G401.6 (cell line): ENCODE measurements at regions not wholly inside any gene's neighbourhood (a gene's known extent, or its start where the extent isn't known, plus 50 kb on each side); places are given as distances from the start of the nearest gene placed in this dataset.
"Not testable (repeated sequence)": the region's sequence is repeated elsewhere in the genome, so short reads cannot be mapped to it uniquely, and the experiment has no call there.

Experiments
- FAIRE-seq: peaks from 2 replicates; lab custom pipeline; 2012; peaks lifted over from hg19 to GRCh38; lab: Jason Lieb, UNC

GRCh38 chr15:95659656-95660055 lies 670.8 kb upstream of the NR2F2 start:
- FAIRE-seq = no peak

GRCh38 chr15:95662638-95663037 lies 667.9 kb upstream of the NR2F2 start:
- FAIRE-seq = no peak

- no peak for FAIRE-seq
Observed at GRCh38 chr15:95663156-95664100, 667.1 kb upstream of the NR2F2 start.

- FAIRE-seq = no peak
Observed at GRCh38 chr15:95664450-95664849, 666.0 kb upstream of the NR2F2 start.

- FAIRE-seq = no peak
Observed at GRCh38 chr15:95669146-95669922, 661.2 kb upstream of the NR2F2 start.

- FAIRE-seq = no peak
Observed at GRCh38 chr15:95674031-95674430, 656.5 kb upstream of the NR2F2 start.

- no peak for FAIRE-seq
Observed at GRCh38 chr15:95676500-95676899, 654.0 kb upstream of the NR2F2 start.

- FAIRE-seq = no peak
Observed at GRCh38 chr15:95679847-95680582, 650.5 kb upstream of the NR2F2 start.

- FAIRE-seq = no peak
Observed at GRCh38 chr15:95680728-95681127, 649.8 kb upstream of the NR2F2 start.

GRCh38 chr15:95681836-95682544 lies 648.5 kb upstream of the NR2F2 start:
- FAIRE-seq = no peak

- FAIRE-seq = no peak
Observed at GRCh38 chr15:95684126-95684525, 646.4 kb upstream of the NR2F2 start.

GRCh38 chr15:95684693-95685115 lies 645.8 kb upstream of the NR2F2 start:
- no peak for FAIRE-seq

- no peak for FAIRE-seq
Observed at GRCh38 chr15:95687061-95687460, 643.4 kb upstream of the NR2F2 start.

GRCh38 chr15:95687686-95688085 lies 642.8 kb upstream of the NR2F2 start:
- no peak for FAIRE-seq

GRCh38 chr15:95690631-95691340 lies 639.7 kb upstream of the NR2F2 start:
- no peak for FAIRE-seq

GRCh38 chr15:95693917-95694316 lies 636.6 kb upstream of the NR2F2 start:
- FAIRE-seq = no peak

- FAIRE-seq = no peak
Observed at GRCh38 chr15:95698230-95698629, 632.3 kb upstream of the NR2F2 start.

GRCh38 chr15:95698951-95699350 lies 631.5 kb upstream of the NR2F2 start:
- FAIRE-seq = no peak

GRCh38 chr15:95699578-95699977 lies 630.9 kb upstream of the NR2F2 start:
- FAIRE-seq = no peak

GRCh38 chr15:95700692-95701091 lies 629.8 kb upstream of the NR2F2 start:
- FAIRE-seq = not testable (repeated sequence)

- FAIRE-seq = no peak
Observed at GRCh38 chr15:95701410-95701809, 629.1 kb upstream of the NR2F2 start.
